Middle frontal gyrus (tissue), 1 donor: ENCODE measurements at regions not wholly inside any gene's neighbourhood (a gene's known extent, or its start where the extent isn't known, plus 50 kb on each side); places are given as distances from the start of the nearest gene placed in this dataset.

Experiments used
- DNase-seq: peaks from one replicate; pipeline ENCODE4 v3.0.0-alpha.2; 2015; ENCODE audit warnings: low spot score; ENCODE audit errors: extremely low spot score

GRCh38 chr22:44615602-44616180 lies 86.3 kb upstream of the PRR5 start:
- DNase-seq: no peak

GRCh38 chr22:44615146-44615545 lies 86.9 kb upstream of the PRR5 start:
- no peak for DNase-seq

GRCh38 chr22:44613196-44613595 lies 88.8 kb upstream of the PRR5 start:
- DNase-seq: no peak

GRCh38 chr22:44611880-44612496 lies 90.0 kb upstream of the PRR5 start:
- no peak for DNase-seq

GRCh38 chr22:44610071-44610470 lies 91.9 kb upstream of the PRR5 start:
- no peak for DNase-seq

GRCh38 chr22:44609400-44609988 lies 92.5 kb upstream of the PRR5 start:
- DNase-seq: no peak

GRCh38 chr22:44608597-44609399 lies 93.2 kb upstream of the PRR5 start:
- no peak for DNase-seq

- no peak for DNase-seq
These were observed 95.9 kb upstream of the PRR5 start for GRCh38 chr22:44606126-44606525.

- DNase-seq: no peak
These were observed 96.5 kb upstream of the PRR5 start for GRCh38 chr22:44605486-44605885.

- no peak for DNase-seq
These were observed 97.0 kb upstream of the PRR5 start for GRCh38 chr22:44604991-44605390.

GRCh38 chr22:44604455-44604854 lies 97.5 kb upstream of the PRR5 start:
- DNase-seq: no peak

GRCh38 chr22:44603767-44604166 lies 98.2 kb upstream of the PRR5 start:
- DNase-seq: no peak

- DNase-seq: no peak
These were observed 100.3 kb upstream of the PRR5 start for GRCh38 chr22:44601725-44602124.

- DNase-seq: no peak
These were observed 100.8 kb upstream of the PRR5 start for GRCh38 chr22:44601189-44601588.

GRCh38 chr22:44600207-44600785 lies 101.7 kb upstream of the PRR5 start:
- DNase-seq: no peak

- DNase-seq: no peak
These were observed 101.6 kb upstream of the RTL6 start for GRCh38 chr22:44599500-44600140.

GRCh38 chr22:44599084-44599483 lies 101.1 kb upstream of the RTL6 start:
- no peak for DNase-seq

- no peak for DNase-seq
These were observed 99.6 kb upstream of the RTL6 start for GRCh38 chr22:44597616-44598015.

- DNase-seq: no peak
These were observed 98.5 kb upstream of the RTL6 start for GRCh38 chr22:44596396-44597125.

- DNase-seq: no peak
These were observed 97.9 kb upstream of the RTL6 start for GRCh38 chr22:44595841-44596341.

GRCh38 chr22:44594951-44595350 lies 96.9 kb upstream of the RTL6 start:
- DNase-seq: no peak
